H1 (cell line): ENCODE measurements at regions not wholly inside any gene's neighbourhood (a gene's known extent, or its start where the extent isn't known, plus 50 kb on each side); places are given as distances from the start of the nearest gene placed in this dataset.
"Not testable (repeated sequence)": the region's sequence is repeated elsewhere in the genome, so short reads cannot be mapped to it uniquely, and the experiment has no call there.

Source experiments
- CTCF ChIA-PET: fragments of 300-600 bp; sonication (Branson Sonifier 250); formaldehyde crosslinking; loops from one replicate; lab custom pipeline; 2021; ENCODE audit not compliant: partially characterized antibody; lab: Charles Lee
- POLR2A ChIA-PET: fragments of 300-600 bp; sonication (Branson Sonifier 250); formaldehyde crosslinking; loops from one replicate; lab custom pipeline; 2021; ENCODE audit warnings: inconsistent platforms; ENCODE audit not compliant: partially characterized antibody; lab: Charles Lee
- DNase-seq, 2 experiments: peaks; one replicate each; pipeline versions ENCODE4 v3.0.0 to v3.0.0-alpha.2; 2010 to 2022; ENCODE audit warnings: low spot score in 2 of 2, low read depth in 1 of 2, mixed read lengths in 1 of 2
- FAIRE-seq: peaks from 2 replicates; lab custom pipeline; 2011; peaks lifted over from hg19 to GRCh38; lab: Jason Lieb, UNC
- H2AFZ ChIP-seq: 2 replicates; pipeline ENCODE4 v1.8.1; 2012; ENCODE audit warnings: low read length, inconsistent platforms
- H2AK5ac ChIP-seq: 2 replicates; pipeline ENCODE4 v1.6.1; 2013; ENCODE audit warnings: low read depth, low read length
- H2BK120ac ChIP-seq: replicated peaks from 2 replicates; pipeline ENCODE3; 2013; ENCODE audit warnings: low read depth, low read length, inconsistent platforms
- H2BK12ac ChIP-seq: 2 replicates; pipeline ENCODE4 v1.6.1; 2013; ENCODE audit warnings: low read depth, low read length
- H2BK15ac ChIP-seq: 2 replicates; pipeline ENCODE4 v1.6.1; 2013; ENCODE audit warnings: low read length
- H2BK20ac ChIP-seq: 2 replicates; pipeline ENCODE4 v1.6.1; 2013; ENCODE audit warnings: low read length
- H2BK5ac ChIP-seq: 2 replicates; pipeline ENCODE4 v1.6.1; 2013; ENCODE audit warnings: low read depth, low read length
- H3K14ac ChIP-seq: 2 replicates; pipeline ENCODE4 v1.6.1; 2013; ENCODE audit warnings: inconsistent platforms; ENCODE audit not compliant: insufficient read length
- H3K18ac ChIP-seq: 2 replicates; pipeline ENCODE4 v1.6.1; 2013; ENCODE audit warnings: low read length; ENCODE audit errors: extremely low read depth
- H3K23ac ChIP-seq: 2 replicates; pipeline ENCODE4 v1.6.1; 2013; ENCODE audit warnings: inconsistent platforms; ENCODE audit not compliant: insufficient read length
- H3K23me2 ChIP-seq: 2 replicates; pipeline ENCODE4 v1.6.1; 2013; ENCODE audit warnings: low read depth, low read length
- H3K27ac ChIP-seq: 2 replicates; pipeline ENCODE4 v1.6.1; 2011; ENCODE audit warnings: low read depth, low read length, inconsistent platforms
- H3K27me3 ChIP-seq, 4 experiments: replicated peaks in 1 of 4; 1 replicate in 1 of 4; 2 replicates in 3 of 4; pipeline versions ENCODE4 v1.6.1 to v1.8.1; 2011 to 2013; ENCODE audit warnings: low read length in 3 of 4, mild to moderate bottlenecking in 3 of 4, inconsistent platforms in 2 of 4, mixed read lengths in 2 of 4, moderate library complexity in 1 of 4; ENCODE audit not compliant: control insufficient read depth in 3 of 4, insufficient read depth in 3 of 4; ENCODE audit errors: extremely low read depth in 1 of 4
- H3K36me3 ChIP-seq, 4 experiments: 2 replicates each; pipeline versions ENCODE4 v1.6.1 to v1.8.1; 2011 to 2013; ENCODE audit warnings: mild to moderate bottlenecking in 4 of 4, low read length in 3 of 4, moderate library complexity in 2 of 4, control low read depth in 1 of 4, inconsistent platforms in 1 of 4; ENCODE audit not compliant: insufficient read depth in 4 of 4, control insufficient read depth in 2 of 4
- H3K4ac ChIP-seq: replicated peaks from 2 replicates; pipeline ENCODE3; 2013; ENCODE audit warnings: low read length, low read depth, mixed read lengths, inconsistent platforms; ENCODE audit not compliant: insufficient read length
- H3K4me1 ChIP-seq, 4 experiments: replicated peaks in 1 of 4; 1 replicate in 1 of 4; 2 replicates in 3 of 4; pipeline versions ENCODE4 v1.6.1 to v1.8.1; 2011 to 2013; ENCODE audit warnings: low read length in 3 of 4, inconsistent platforms in 2 of 4, mixed read lengths in 1 of 4; ENCODE audit not compliant: insufficient read depth in 4 of 4, control insufficient read depth in 3 of 4
- H3K4me2 ChIP-seq, 2 experiments: 2 replicates each; pipeline versions ENCODE4 v1.6.1 to v1.8.1; 2011 to 2013; ENCODE audit warnings: low read depth in 2 of 2, low read length in 2 of 2, control low read depth in 1 of 2, inconsistent platforms in 1 of 2, mild to moderate bottlenecking in 1 of 2; ENCODE audit not compliant: insufficient read depth in 1 of 2
- H3K4me3 ChIP-seq, 4 experiments: fragments of 200-600, 300-600 bp in 1 of 4; sonication (generic), shearing (Covaris generic), sonication (Bioruptor Twin) in 1 of 4; 2 replicates each; pipeline versions ENCODE4 v1.5.1 to v1.8.1; 2011 to 2016; ENCODE audit warnings: low read length in 4 of 4, low read depth in 3 of 4, control low read depth in 2 of 4, inconsistent platforms in 2 of 4, mild to moderate bottlenecking in 2 of 4, mixed read lengths in 1 of 4, moderate library complexity in 1 of 4; ENCODE audit not compliant: insufficient read depth in 2 of 4; ENCODE audit errors: extremely low read depth in 1 of 4
- H3K56ac ChIP-seq: replicated peaks from 2 replicates; pipeline ENCODE3; 2013; ENCODE audit warnings: low read depth, mild to moderate bottlenecking, mixed read lengths, low read length, inconsistent platforms; ENCODE audit not compliant: insufficient read length
- H3K79me1 ChIP-seq: 2 replicates; pipeline ENCODE4 v1.6.1; 2013; ENCODE audit warnings: low read depth, low read length, control low read depth
- H3K79me2 ChIP-seq, 2 experiments: 2 replicates each; pipeline versions ENCODE4 v1.6.1 to v1.8.1; 2012 to 2013; ENCODE audit warnings: low read length in 2 of 2, mild to moderate bottlenecking in 2 of 2, inconsistent platforms in 1 of 2; ENCODE audit not compliant: insufficient read depth in 2 of 2, control insufficient read depth in 1 of 2
- H3K9ac ChIP-seq, 4 experiments: replicated peaks in 1 of 4; 1 replicate in 1 of 4; 2 replicates in 3 of 4; pipeline versions ENCODE4 v1.6.1 to v1.8.1; 2011 to 2013; ENCODE audit warnings: low read depth in 3 of 4, low read length in 3 of 4, control low read depth in 2 of 4, mild to moderate bottlenecking in 2 of 4, moderate library complexity in 2 of 4, inconsistent platforms in 1 of 4; ENCODE audit errors: extremely low read depth in 1 of 4
- H3K9me3 ChIP-seq, 2 experiments: 2 replicates each; pipeline versions ENCODE4 v1.6.1 to v1.8.1; 2012 to 2013; ENCODE audit warnings: mild to moderate bottlenecking in 2 of 2, moderate library complexity in 2 of 2, control low read depth in 1 of 2, inconsistent platforms in 1 of 2, low read depth in 1 of 2, low read length in 1 of 2, mixed read lengths in 1 of 2; ENCODE audit not compliant: insufficient read depth in 2 of 2
- H4K20me1 ChIP-seq, 2 experiments: replicated peaks in 1 of 2; 2 replicates each; pipeline versions ENCODE3 to v1.8.1; 2011 to 2013; ENCODE audit warnings: inconsistent platforms in 2 of 2, low read length in 2 of 2, mild to moderate bottlenecking in 1 of 2; ENCODE audit not compliant: insufficient read depth in 2 of 2, control insufficient read depth in 1 of 2
- H4K5ac ChIP-seq: 2 replicates; pipeline ENCODE4 v1.6.1; 2013; ENCODE audit warnings: low read length, low read depth, mixed read lengths, inconsistent platforms; ENCODE audit not compliant: insufficient read length
- H4K8ac ChIP-seq: 2 replicates; pipeline ENCODE4 v1.8.0; 2013; ENCODE audit warnings: mild to moderate bottlenecking, moderate library complexity, low read length, inconsistent platforms; ENCODE audit not compliant: insufficient read depth; ENCODE audit errors: extremely low read depth
- H4K91ac ChIP-seq: replicated peaks from 2 replicates; pipeline ENCODE3; 2013; ENCODE audit warnings: low read length, mixed read lengths, inconsistent platforms; ENCODE audit not compliant: insufficient read length
- ASH2L ChIP-seq: fragments of 200-600, 300-600 bp; sonication (generic); IDR thresholded peaks from one replicate; pipeline ENCODE4 v1.7.1; 2017; ENCODE audit warnings: low read length
- EZH2 ChIP-seq: fragments of 200-600 bp; sonication (generic); IDR thresholded peaks from 2 replicates; pipeline ENCODE4 v1.7.1; 2012; ENCODE audit warnings: low read depth, mild to moderate bottlenecking, moderate library complexity, low read length, inconsistent platforms; ENCODE audit not compliant: severe bottlenecking
- GTF2F1 ChIP-seq: IDR thresholded peaks from 2 replicates; pipeline ENCODE4 v1.6.1; 2012; ENCODE audit warnings: low read depth, low read length, improper control_type of control experiment, borderline replicate concordance
- JUN ChIP-seq: IDR thresholded peaks from 2 replicates; pipeline ENCODE4 v1.6.1; 2011; ENCODE audit warnings: low read depth, mild to moderate bottlenecking, improper control_type of control experiment, low read length
- NRF1 ChIP-seq: IDR thresholded peaks from 2 replicates; pipeline ENCODE4 v1.6.1; 2011; ENCODE audit warnings: mild to moderate bottlenecking, low read depth, low read length, improper control_type of control experiment
- RXRA ChIP-seq: IDR thresholded peaks from 2 replicates; pipeline ENCODE4 v1.6.1; 2011; ENCODE audit warnings: low read depth, mild to moderate bottlenecking, low read length, moderate library complexity; ENCODE audit not compliant: insufficient read depth
- SAP30 ChIP-seq: fragments of 300-600 bp; sonication (generic); IDR thresholded peaks from 2 replicates; pipeline ENCODE4 v1.7.1; 2012; ENCODE audit warnings: low read length, moderate library complexity, mild to moderate bottlenecking, inconsistent platforms; ENCODE audit not compliant: insufficient read depth, insufficient replicate concordance
- WGBS, 2 experiments: shearing (Covaris generic) in 1 of 2; methylation state at CpG; one replicate each; pipeline versions ENCODE4 v1.1.6 to v1.1.7; 2013 to 2015; ENCODE audit warnings: low lambda C conversion rate in 2 of 2, mixed read lengths in 2 of 2, inconsistent platforms in 1 of 2, low coverage in 1 of 2, missing lambda C conversion rate in 1 of 2; ENCODE audit not compliant: insufficient replicate concordance in 2 of 2, insufficient coverage in 1 of 2, insufficient read length in 1 of 2; ENCODE audit errors: extremely low coverage in 1 of 2, missing lambda C conversion rate in 1 of 2; 5-methylcytosine and 5-hydroxymethylcytosine counted together

GRCh38 chr9:40884072-40884901 lies 244.2 kb downstream of the FOXD4L6 start (continued):
- TF ChIP-seq JUN, result no peak
- no peak for TF ChIP-seq RXRA
- TF ChIP-seq ASH2L, result no peak
- TF ChIP-seq GTF2F1, result no peak
- TF ChIP-seq EZH2, result no peak
- TF ChIP-seq SAP30, result no peak
- TF ChIP-seq NRF1, result no peak

DNA sequence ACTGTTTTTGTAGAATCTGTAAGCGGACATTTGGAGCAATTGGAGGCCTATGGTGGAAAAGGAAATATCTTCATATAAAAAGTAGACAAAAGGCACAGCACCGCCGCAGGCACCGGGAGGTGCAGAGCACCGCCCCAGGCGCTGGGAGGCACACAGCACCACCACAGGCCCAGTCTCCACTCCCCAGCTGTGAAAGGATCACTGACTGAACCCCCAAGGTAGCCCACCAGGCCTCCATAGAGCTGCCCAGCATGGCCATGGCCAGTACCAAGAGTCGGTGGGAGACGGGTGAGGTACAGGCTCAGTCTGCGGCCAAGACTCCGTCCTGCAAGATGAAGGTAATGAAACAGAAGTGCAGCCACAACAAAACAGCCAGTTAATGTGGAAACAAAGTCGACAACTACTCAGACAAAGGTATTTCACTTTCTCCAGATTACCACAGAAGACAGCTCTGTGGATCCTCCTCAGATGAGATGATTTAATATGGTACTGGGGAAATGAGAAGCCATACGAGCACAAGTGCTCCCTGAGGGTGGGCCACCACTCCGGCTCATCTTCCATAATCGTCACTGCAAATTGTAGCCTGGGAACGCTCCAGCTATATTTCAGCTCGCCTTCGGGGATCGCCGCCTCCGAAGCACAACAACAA lies 244.9 kb downstream of the FOXD4L6 start:
- H3K4me2 ChIP-seq, H4K20me1 ChIP-seq, H2AK5ac ChIP-seq, H2BK120ac ChIP-seq, POLR2A ChIA-PET, H3K23ac ChIP-seq, H3K27me3 ChIP-seq, H3K4ac ChIP-seq, CTCF ChIA-PET, H3K4me3 ChIP-seq, DNase-seq, H3K79me2 ChIP-seq, H3K27ac ChIP-seq, H4K91ac ChIP-seq, H3K36me3 ChIP-seq, H3K9ac ChIP-seq, H2BK15ac ChIP-seq, H3K18ac ChIP-seq, H4K8ac ChIP-seq, H3K79me1 ChIP-seq, FAIRE-seq, H3K4me1 ChIP-seq, H2BK5ac ChIP-seq, H2BK12ac ChIP-seq, H3K56ac ChIP-seq, H2AFZ ChIP-seq, H2BK20ac ChIP-seq, H3K23me2 ChIP-seq, H3K14ac ChIP-seq, H4K5ac ChIP-seq: not testable (repeated sequence)
- WGBS, 2 experiments, result 92% methylated on average over 20 of the region's 20 CpGs; no CpG with 5 or more reads in 1 of the 2 experiments
- H3K9me3 ChIP-seq, result peaks cover 15 to 32% of the 10 kb centered on the region in 2 experiments; a peak in 3 of 4 replicates
